Astrocyte (in vitro differentiated cells and primary cell): ENCODE measurements at regions not wholly inside any gene's neighbourhood (a gene's known extent, or its start where the extent isn't known, plus 50 kb on each side); places are given as distances from the start of the nearest gene placed in this dataset.
A peak's percentile ranks its signal among the peaks of the same experiment; 100 is the strongest.

Experiments
- DNase-seq: peaks from one replicate; pipeline ENCODE4 v3.0.0-alpha.2; 2010; ENCODE audit warnings: low read depth
- FAIRE-seq: peaks from 2 replicates; lab custom pipeline; 2011; peaks lifted over from hg19 to GRCh38; lab: Jason Lieb, UNC
- H2AFZ ChIP-seq: 2 replicates; pipeline ENCODE4 v1.6.0; 2012; ENCODE audit warnings: low read depth, low read length, inconsistent platforms
- H3K27ac ChIP-seq: 2 replicates; pipeline ENCODE4 v1.5.1; 2011; ENCODE audit warnings: low read depth, low read length, inconsistent platforms
- H3K27me3 ChIP-seq: 2 replicates; pipeline ENCODE4 v1.6.0; 2011; ENCODE audit warnings: low read length, inconsistent platforms; ENCODE audit not compliant: insufficient read depth
- H3K36me3 ChIP-seq: 2 replicates; pipeline ENCODE4 v1.5.1; 2011; ENCODE audit warnings: low read length, inconsistent platforms; ENCODE audit not compliant: insufficient read depth
- H3K4me1 ChIP-seq: 2 replicates; pipeline ENCODE4 v1.5.1; 2011; ENCODE audit warnings: low read length, inconsistent platforms; ENCODE audit not compliant: insufficient read depth
- H3K4me2 ChIP-seq: 2 replicates; pipeline ENCODE4 v1.6.0; 2012; ENCODE audit warnings: low read length, inconsistent platforms
- H3K4me3 ChIP-seq: 2 replicates; pipeline ENCODE4 v1.5.1; 2011; ENCODE audit warnings: low read depth, mild to moderate bottlenecking, low read length, inconsistent platforms; ENCODE audit not compliant: insufficient read depth
- H3K79me2 ChIP-seq: 2 replicates; pipeline ENCODE4 v1.6.0; 2012; ENCODE audit warnings: mild to moderate bottlenecking, low read length, inconsistent platforms; ENCODE audit not compliant: insufficient read depth
- H3K9ac ChIP-seq: 2 replicates; pipeline ENCODE4 v1.6.0; 2012; ENCODE audit warnings: mild to moderate bottlenecking, low read length, inconsistent platforms
- H3K9me3 ChIP-seq: 2 replicates; pipeline ENCODE4 v1.5.1; 2012; ENCODE audit warnings: low read depth, mild to moderate bottlenecking, low read length, inconsistent platforms; ENCODE audit not compliant: insufficient read depth
- H4K20me1 ChIP-seq: 2 replicates; pipeline ENCODE4 v1.6.0; 2012; ENCODE audit warnings: low read length, inconsistent platforms; ENCODE audit not compliant: insufficient read depth
- H3K27ac Mint-ChIP-seq: one replicate; pipeline ENCODE4 v1.8.0; 2021; ENCODE audit warnings: mild to moderate bottlenecking, mixed read lengths; ENCODE audit not compliant: unreplicated experiment
- H3K27me3 Mint-ChIP-seq: one replicate; pipeline ENCODE4 v1.8.0; 2021; ENCODE audit warnings: low read depth, mixed read lengths; ENCODE audit not compliant: unreplicated experiment
- H3K36me3 Mint-ChIP-seq: one replicate; pipeline ENCODE4 v1.8.0; 2021; ENCODE audit warnings: low read depth, mixed read lengths; ENCODE audit not compliant: unreplicated experiment
- H3K4me1 Mint-ChIP-seq: one replicate; pipeline ENCODE4 v1.8.0; 2021; ENCODE audit warnings: low read depth, mixed read lengths; ENCODE audit not compliant: unreplicated experiment
- H3K4me3 Mint-ChIP-seq: one replicate; pipeline ENCODE4 v1.8.0; 2021; ENCODE audit warnings: mild to moderate bottlenecking, moderate library complexity, mixed read lengths; ENCODE audit not compliant: unreplicated experiment
- H3K9me3 Mint-ChIP-seq: one replicate; pipeline ENCODE4 v1.8.0; 2021; ENCODE audit warnings: mild to moderate bottlenecking, mixed read lengths; ENCODE audit not compliant: unreplicated experiment
- EZH2 ChIP-seq: IDR thresholded peaks from 2 replicates; pipeline ENCODE4 v1.6.1; 2012; ENCODE audit warnings: mild to moderate bottlenecking, low read length, inconsistent platforms; ENCODE audit not compliant: insufficient read depth
- TF ChIP-seq, protein P1 (sequence below): IDR thresholded peaks from 2 replicates; pipeline ENCODE4 v1.5.1; 2011; ENCODE audit warnings: low read depth, mild to moderate bottlenecking, inconsistent platforms, low read length, moderate library complexity; ENCODE audit not compliant: insufficient read depth

DNA sequence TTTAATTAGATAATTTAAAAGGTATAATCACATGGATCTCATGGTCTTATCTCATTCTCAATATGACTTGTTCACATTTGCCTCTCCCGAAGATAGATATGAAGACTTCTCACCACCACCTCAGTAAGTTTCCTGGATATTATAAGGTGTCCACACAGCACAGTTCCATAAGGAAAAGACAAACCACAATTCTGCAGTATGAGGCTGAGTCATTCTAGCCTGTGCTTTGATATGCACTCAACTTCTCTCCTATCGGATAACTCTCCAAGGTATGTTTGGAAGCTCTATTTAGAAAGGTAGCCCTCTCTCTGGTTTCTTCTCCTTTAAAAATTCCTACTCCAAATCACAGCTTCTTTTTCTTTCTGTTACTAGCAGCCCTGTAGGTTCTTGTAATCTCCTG is 612.8 kb downstream of the ZPLD1 start:
- Mint-ChIP-seq H3K36me3 (no peaks in the 10 kb centered on the region), H3K9me3 (no peaks in the 10 kb centered on the region), H3K4me3 (no peak overlapping the region), H3K27ac (no peak overlapping the region), H3K4me1 (peaks cover 21% of the 10 kb centered on the region), H3K27me3 (no peaks in the 10 kb centered on the region)
- Histone ChIP-seq H3K4me1 (peaks cover 14% of the 10 kb centered on the region), H3K79me2 (no peaks in the 10 kb centered on the region), H2AFZ (no peak overlapping the region), H3K4me2 (peak overlapping the region; percentile 68), H3K9me3 (no peaks in the 10 kb centered on the region), H3K36me3 (no peaks in the 10 kb centered on the region), H4K20me1 (no peaks in the 10 kb centered on the region), H3K9ac (no peak overlapping the region), H3K27ac (no peak overlapping the region), H3K4me3 (no peak overlapping the region), H3K27me3 (no peaks in the 10 kb centered on the region)
- peak; percentile 70 for DNase-seq
- TF ChIP-seq, protein P1, sequence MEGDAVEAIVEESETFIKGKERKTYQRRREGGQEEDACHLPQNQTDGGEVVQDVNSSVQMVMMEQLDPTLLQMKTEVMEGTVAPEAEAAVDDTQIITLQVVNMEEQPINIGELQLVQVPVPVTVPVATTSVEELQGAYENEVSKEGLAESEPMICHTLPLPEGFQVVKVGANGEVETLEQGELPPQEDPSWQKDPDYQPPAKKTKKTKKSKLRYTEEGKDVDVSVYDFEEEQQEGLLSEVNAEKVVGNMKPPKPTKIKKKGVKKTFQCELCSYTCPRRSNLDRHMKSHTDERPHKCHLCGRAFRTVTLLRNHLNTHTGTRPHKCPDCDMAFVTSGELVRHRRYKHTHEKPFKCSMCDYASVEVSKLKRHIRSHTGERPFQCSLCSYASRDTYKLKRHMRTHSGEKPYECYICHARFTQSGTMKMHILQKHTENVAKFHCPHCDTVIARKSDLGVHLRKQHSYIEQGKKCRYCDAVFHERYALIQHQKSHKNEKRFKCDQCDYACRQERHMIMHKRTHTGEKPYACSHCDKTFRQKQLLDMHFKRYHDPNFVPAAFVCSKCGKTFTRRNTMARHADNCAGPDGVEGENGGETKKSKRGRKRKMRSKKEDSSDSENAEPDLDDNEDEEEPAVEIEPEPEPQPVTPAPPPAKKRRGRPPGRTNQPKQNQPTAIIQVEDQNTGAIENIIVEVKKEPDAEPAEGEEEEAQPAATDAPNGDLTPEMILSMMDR: no peak
- no peak for TF ChIP-seq EZH2
- FAIRE-seq: no peak

DNA sequence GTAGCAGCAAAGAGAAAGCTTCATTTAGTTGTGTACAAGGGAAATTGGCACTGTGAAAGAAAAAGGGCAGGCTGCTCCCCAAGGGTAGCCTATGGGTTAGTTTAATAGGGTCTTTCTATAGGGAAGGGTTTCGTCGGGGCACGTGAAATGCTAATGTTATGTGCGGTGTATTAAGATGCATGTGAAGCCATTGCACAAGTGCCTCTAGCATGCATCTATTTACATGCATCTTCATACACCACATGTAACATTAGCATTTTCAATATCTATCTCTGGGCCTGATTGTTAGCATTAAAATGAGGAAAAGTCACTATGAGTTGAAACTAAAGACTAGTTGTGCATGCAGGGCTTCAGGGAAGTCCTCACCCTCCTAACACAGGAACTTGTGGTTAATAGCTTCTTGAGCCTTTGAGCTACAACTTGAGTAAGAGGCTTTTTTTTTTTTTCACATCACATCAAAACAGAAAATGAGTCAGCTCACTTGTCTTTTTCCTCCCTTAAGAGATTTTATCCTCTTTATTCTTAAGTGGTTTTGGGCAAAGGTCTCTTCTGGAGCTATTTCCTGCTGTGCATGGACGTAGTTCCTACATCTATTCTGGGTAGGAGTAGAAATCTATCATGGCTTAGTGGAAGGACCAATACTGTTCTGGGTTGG is 613.4 kb downstream of the ZPLD1 start:
- H3K4me3 Mint-ChIP-seq: no peak overlapping the region
- Histone ChIP-seq H3K27me3 (no peaks in the 10 kb centered on the region), H3K4me1 (peaks cover 14% of the 10 kb centered on the region), H3K9ac (no peak overlapping the region), H2AFZ (no peak overlapping the region), H4K20me1 (no peaks in the 10 kb centered on the region), H3K27ac (no peak overlapping the region), H3K4me3 (no peak overlapping the region), H3K4me2 (peak overlapping the region; percentile 68), H3K36me3 (no peaks in the 10 kb centered on the region), H3K9me3 (no peaks in the 10 kb centered on the region), H3K79me2 (no peaks in the 10 kb centered on the region)
- no peaks in the 10 kb centered on the region for H3K27me3 Mint-ChIP-seq
- no peaks in the 10 kb centered on the region for H3K36me3 Mint-ChIP-seq
- H3K4me1 Mint-ChIP-seq: peaks cover 21% of the 10 kb centered on the region
- DNase-seq (peak; percentile 88), FAIRE-seq (no peak)
- TF ChIP-seq, protein P1: no peak
- no peak for TF ChIP-seq EZH2
- H3K9me3 Mint-ChIP-seq: no peaks in the 10 kb centered on the region
- no peak overlapping the region for H3K27ac Mint-ChIP-seq

DNA sequence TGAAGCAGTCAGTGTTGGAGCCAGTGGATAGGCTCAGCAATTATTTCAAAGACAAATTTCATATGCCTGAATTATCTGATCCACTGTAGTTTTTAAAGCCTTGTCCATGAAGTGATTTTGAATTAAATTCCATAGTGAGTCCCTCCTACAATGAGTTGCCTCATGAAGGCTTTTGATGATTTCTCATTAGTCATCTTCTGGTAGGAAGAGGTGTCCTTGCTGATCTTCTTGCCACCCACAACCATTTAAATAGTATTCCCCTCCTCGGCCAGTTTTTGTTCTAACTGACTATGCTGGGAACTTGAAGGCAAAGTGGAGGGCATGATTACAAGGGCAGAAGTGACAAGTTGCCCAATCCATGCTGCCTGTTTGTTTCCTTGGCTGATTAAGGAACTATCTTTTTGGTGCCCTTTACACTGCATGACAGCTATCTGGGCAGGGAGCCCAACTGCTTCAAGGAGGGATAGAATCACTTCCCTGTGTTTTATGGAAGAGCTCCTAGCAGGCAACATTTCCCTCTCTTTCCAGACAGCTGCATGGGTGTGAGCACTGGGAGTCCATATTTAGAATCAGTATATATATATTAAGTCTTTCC is 617.5 kb downstream of the ZPLD1 start:
- no peak for FAIRE-seq
- no peak overlapping the region for H3K27ac Mint-ChIP-seq
- Histone ChIP-seq H3K4me1 (peaks cover 14% of the 10 kb centered on the region), H3K4me3 (no peak overlapping the region), H4K20me1 (no peaks in the 10 kb centered on the region), H3K27ac (no peak overlapping the region), H2AFZ (no peak overlapping the region), H3K36me3 (no peaks in the 10 kb centered on the region), H3K4me2 (peak overlapping the region; percentile 17), H3K79me2 (no peaks in the 10 kb centered on the region), H3K9ac (no peak overlapping the region), H3K9me3 (no peaks in the 10 kb centered on the region), H3K27me3 (no peaks in the 10 kb centered on the region)
- no peak overlapping the region for H3K4me3 Mint-ChIP-seq
- DNase-seq: peak; percentile 26
- H3K36me3 Mint-ChIP-seq: no peaks in the 10 kb centered on the region
- no peak for TF ChIP-seq EZH2
- TF ChIP-seq, protein P1: no peak
- H3K4me1 Mint-ChIP-seq: peaks cover 36% of the 10 kb centered on the region
- no peaks in the 10 kb centered on the region for H3K27me3 Mint-ChIP-seq
- H3K9me3 Mint-ChIP-seq: no peaks in the 10 kb centered on the region
